Neural crest cell (in vitro differentiated cells): ENCODE measurements at regions not wholly inside any gene's neighbourhood (a gene's known extent, or its start where the extent isn't known, plus 50 kb on each side); places are given as distances from the start of the nearest gene placed in this dataset.
A peak's percentile ranks its signal among the peaks of the same experiment; 100 is the strongest.

Experiments used
- DNase-seq: peaks from one replicate; pipeline ENCODE4 v3.0.0; 2021; ENCODE audit warnings: low read depth, mixed read lengths, low spot score
- H3K27ac Mint-ChIP-seq: one replicate; pipeline ENCODE4 v1.8.0; 2021; ENCODE audit warnings: mild to moderate bottlenecking, mixed read lengths; ENCODE audit not compliant: unreplicated experiment
- H3K27me3 Mint-ChIP-seq: 2 replicates; pipeline ENCODE4 v1.8.0; 2021; ENCODE audit warnings: low read depth, mild to moderate bottlenecking, mixed read lengths
- H3K36me3 Mint-ChIP-seq: 2 replicates; pipeline ENCODE4 v1.8.0; 2021; ENCODE audit warnings: low read depth, mild to moderate bottlenecking, mixed read lengths
- H3K4me1 Mint-ChIP-seq: 2 replicates; pipeline ENCODE4 v1.8.0; 2021; ENCODE audit warnings: mixed read lengths
- H3K4me3 Mint-ChIP-seq: one replicate; pipeline ENCODE4 v1.8.0; 2021; ENCODE audit warnings: mild to moderate bottlenecking, mixed read lengths
- H3K9me3 Mint-ChIP-seq: 2 replicates; pipeline ENCODE4 v1.8.0; 2021; ENCODE audit warnings: mixed read lengths
- TF ChIP-seq, protein P1 (sequence below): fragments of 200-600 bp; sonication (generic); conservative IDR thresholded peaks from 2 replicates; pipeline ENCODE4 v1.5.0; 2021; ENCODE audit warnings: antibody characterized with exemption, mild to moderate bottlenecking

DNA sequence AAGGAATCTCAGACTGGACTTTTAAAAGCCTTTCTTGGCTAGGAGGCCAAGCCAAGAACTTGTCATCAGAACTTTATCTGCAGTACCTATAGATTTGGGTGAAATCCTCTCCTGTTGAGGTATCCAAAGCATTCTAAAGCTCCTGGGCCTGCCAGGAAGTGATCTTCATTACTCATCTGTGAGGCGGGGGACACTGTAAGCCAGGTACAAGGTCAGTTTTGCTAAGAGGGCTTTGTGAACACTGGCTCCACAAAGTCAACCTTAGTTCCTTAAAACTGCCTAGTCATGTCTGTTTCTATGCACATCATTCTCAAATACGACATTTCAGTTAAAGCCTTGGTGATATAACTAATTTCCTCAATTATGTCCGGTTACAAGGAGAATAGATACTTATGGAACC lies 236.7 kb downstream of the PIK3R1 start:
- Mint-ChIP-seq H3K36me3 (peaks cover 3% of the 10 kb centered on the region), H3K4me1 (peaks cover 11% of the 10 kb centered on the region), H3K9me3 (peaks cover 14% of the 10 kb centered on the region), H3K27ac (no peak overlapping the region), H3K4me3 (no peak overlapping the region), H3K27me3 (no peaks in the 10 kb centered on the region)
- no peak for DNase-seq
- TF ChIP-seq, protein P1, sequence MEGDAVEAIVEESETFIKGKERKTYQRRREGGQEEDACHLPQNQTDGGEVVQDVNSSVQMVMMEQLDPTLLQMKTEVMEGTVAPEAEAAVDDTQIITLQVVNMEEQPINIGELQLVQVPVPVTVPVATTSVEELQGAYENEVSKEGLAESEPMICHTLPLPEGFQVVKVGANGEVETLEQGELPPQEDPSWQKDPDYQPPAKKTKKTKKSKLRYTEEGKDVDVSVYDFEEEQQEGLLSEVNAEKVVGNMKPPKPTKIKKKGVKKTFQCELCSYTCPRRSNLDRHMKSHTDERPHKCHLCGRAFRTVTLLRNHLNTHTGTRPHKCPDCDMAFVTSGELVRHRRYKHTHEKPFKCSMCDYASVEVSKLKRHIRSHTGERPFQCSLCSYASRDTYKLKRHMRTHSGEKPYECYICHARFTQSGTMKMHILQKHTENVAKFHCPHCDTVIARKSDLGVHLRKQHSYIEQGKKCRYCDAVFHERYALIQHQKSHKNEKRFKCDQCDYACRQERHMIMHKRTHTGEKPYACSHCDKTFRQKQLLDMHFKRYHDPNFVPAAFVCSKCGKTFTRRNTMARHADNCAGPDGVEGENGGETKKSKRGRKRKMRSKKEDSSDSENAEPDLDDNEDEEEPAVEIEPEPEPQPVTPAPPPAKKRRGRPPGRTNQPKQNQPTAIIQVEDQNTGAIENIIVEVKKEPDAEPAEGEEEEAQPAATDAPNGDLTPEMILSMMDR = no peak

DNA sequence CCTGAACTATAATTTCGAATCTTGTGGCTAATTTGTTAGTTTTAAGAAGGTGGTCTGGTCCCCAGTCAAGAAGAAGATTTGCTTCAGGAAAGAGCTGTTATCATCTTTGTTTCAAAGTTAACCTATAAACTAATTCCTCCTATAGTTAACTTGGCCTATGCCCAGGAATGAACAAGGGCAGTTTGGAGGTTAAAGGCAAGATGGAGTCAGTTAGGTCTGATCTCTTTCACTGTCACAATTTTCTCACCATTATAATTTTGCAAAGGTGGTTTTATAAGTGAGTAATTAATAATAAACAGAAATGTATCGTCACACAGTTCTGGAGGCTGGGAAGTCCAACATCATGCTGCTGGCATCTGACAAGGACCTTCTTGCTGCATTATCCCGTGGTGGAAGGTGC lies 238.6 kb downstream of the PIK3R1 start:
- Mint-ChIP-seq H3K36me3 (peaks cover 3% of the 10 kb centered on the region), H3K9me3 (peaks cover 14% of the 10 kb centered on the region), H3K4me1 (peaks cover 8% of the 10 kb centered on the region), H3K4me3 (no peak overlapping the region), H3K27ac (no peak overlapping the region), H3K27me3 (no peaks in the 10 kb centered on the region)
- no peak for DNase-seq
- TF ChIP-seq, protein P1 = no peak

DNA sequence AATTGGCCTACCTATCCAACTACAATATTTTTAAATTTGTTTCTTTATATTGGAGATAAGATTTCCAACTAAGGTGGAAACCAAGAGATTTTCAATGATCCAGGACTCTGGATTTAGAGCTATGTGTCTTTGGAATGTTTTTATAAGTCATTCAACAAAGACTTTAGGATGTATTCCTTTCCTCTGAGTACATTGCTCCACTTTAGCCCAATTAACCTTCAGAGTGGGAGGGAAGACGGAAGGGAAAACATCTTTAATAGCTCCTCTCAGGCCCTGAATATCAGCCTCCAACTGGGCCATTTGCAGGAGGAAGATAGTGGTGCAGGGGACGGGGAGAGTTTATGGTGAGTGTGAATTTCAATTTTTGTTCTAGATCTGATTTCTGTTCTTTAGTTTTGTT lies 239.2 kb downstream of the PIK3R1 start:
- H3K27ac Mint-ChIP-seq = no peak overlapping the region
- no peak overlapping the region for H3K4me3 Mint-ChIP-seq
- no peaks in the 10 kb centered on the region for H3K27me3 Mint-ChIP-seq
- peaks cover 11% of the 10 kb centered on the region for H3K4me1 Mint-ChIP-seq
- TF ChIP-seq, protein P1 = no peak
- no peak for DNase-seq
- peaks cover 3% of the 10 kb centered on the region for H3K36me3 Mint-ChIP-seq
- H3K9me3 Mint-ChIP-seq = peaks cover 14% of the 10 kb centered on the region

DNA sequence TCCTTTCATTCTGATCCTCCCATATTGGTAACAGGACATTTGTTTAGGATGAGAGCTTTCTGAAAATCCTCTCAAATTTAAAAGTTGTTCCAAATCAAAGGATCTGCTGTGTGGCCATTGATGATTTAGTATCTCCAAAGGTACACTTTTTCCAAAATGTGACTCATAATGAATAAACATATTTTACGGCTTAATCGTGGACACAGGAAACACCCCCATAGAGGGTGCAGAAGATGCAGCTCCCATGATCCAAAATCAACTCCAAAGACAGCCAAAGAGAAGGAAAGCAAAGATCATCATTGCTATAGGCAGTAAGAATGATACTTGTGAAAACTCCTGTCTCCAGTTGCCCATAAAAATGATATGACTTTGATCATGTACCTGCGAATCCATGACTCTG lies 239.7 kb downstream of the PIK3R1 start:
- TF ChIP-seq, protein P1 = no peak
- peaks cover 14% of the 10 kb centered on the region for H3K9me3 Mint-ChIP-seq
- no peak overlapping the region for H3K4me3 Mint-ChIP-seq
- peaks cover 3% of the 10 kb centered on the region for H3K36me3 Mint-ChIP-seq
- no peak for DNase-seq
- peaks cover 14% of the 10 kb centered on the region for H3K4me1 Mint-ChIP-seq
- H3K27me3 Mint-ChIP-seq = no peaks in the 10 kb centered on the region
- H3K27ac Mint-ChIP-seq = no peak overlapping the region

DNA sequence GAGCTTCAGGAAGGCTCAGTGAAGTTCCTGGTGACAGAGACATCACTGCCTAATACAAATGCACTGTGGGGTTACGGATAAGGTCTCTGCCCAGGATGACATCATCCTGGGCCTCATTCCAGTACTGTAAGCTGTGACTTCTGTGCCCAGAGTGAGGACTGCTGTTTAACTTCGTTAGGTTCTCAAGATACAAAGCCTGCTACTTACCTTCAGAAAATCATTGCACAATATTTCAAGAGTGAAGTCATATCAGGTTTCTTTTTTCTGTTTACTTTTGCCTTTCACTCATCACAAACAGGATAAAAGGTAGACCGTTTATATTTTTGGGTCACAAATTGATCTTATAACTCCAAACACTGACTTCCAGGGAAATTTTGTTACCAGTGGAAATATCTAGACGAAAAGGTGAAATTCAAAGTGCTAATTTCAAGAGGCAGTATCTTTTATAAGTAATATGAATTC lies 241.2 kb downstream of the PIK3R1 start:
- H3K4me1 Mint-ChIP-seq = peaks cover 16% of the 10 kb centered on the region
- H3K27me3 Mint-ChIP-seq = no peaks in the 10 kb centered on the region
- H3K36me3 Mint-ChIP-seq = peaks cover 3% of the 10 kb centered on the region
- H3K9me3 Mint-ChIP-seq = peaks cover 11% of the 10 kb centered on the region
- TF ChIP-seq, protein P1 = no peak
- DNase-seq = no peak
- no peak overlapping the region for H3K4me3 Mint-ChIP-seq
- H3K27ac Mint-ChIP-seq = peak overlapping the region; percentile 45

DNA sequence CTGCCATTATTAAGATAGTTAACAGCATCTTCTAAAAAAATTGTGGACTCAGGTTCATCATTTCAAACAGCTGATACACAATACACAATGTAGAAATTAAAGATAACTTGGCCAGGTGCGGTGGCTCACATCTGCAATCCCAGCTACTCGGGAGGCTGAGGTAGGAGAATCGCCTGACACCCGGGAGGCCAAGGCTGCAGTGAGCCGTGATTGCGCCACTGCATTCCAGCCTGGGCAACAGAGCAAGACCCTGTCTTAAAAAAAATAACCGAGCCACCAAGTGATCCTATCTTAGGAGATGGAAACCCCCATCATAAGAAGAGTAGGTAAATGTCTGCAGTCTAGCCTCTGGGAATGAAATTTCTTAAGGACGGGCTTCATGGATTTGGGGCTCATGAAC lies 241.7 kb downstream of the PIK3R1 start:
- TF ChIP-seq, protein P1 = no peak
- DNase-seq = no peak
- Mint-ChIP-seq H3K9me3 (peaks cover 11% of the 10 kb centered on the region), H3K36me3 (peaks cover 3% of the 10 kb centered on the region), H3K27ac (no peak overlapping the region), H3K4me1 (peaks cover 16% of the 10 kb centered on the region), H3K4me3 (no peak overlapping the region), H3K27me3 (no peaks in the 10 kb centered on the region)
